OCI-LY3 (cell line): ENCODE measurements at regions not wholly inside any gene's neighbourhood (a gene's known extent, or its start where the extent isn't known, plus 50 kb on each side); places are given as distances from the start of the nearest gene placed in this dataset.

ENCODE experiments used
- EZH2phosphoT487 ChIP-seq: fragments of 200-600 bp; shearing (Covaris generic); IDR thresholded peaks from 2 replicates; pipeline ENCODE4 v1.6.1; 2018; ENCODE audit warnings: antibody characterized with exemption, mixed run types, low read depth
- TF ChIP-seq, protein P1 (sequence below): fragments of 200-600, 300-600 bp; sonication (generic); IDR thresholded peaks from 2 replicates; pipeline ENCODE4 v1.5.1; 2014; ENCODE audit warnings: antibody characterized with exemption, low read length, low read depth

GRCh38 chr18:39741755-39742466 is 2176.3 kb upstream of the CELF4 start:
- TF ChIP-seq, protein P1, sequence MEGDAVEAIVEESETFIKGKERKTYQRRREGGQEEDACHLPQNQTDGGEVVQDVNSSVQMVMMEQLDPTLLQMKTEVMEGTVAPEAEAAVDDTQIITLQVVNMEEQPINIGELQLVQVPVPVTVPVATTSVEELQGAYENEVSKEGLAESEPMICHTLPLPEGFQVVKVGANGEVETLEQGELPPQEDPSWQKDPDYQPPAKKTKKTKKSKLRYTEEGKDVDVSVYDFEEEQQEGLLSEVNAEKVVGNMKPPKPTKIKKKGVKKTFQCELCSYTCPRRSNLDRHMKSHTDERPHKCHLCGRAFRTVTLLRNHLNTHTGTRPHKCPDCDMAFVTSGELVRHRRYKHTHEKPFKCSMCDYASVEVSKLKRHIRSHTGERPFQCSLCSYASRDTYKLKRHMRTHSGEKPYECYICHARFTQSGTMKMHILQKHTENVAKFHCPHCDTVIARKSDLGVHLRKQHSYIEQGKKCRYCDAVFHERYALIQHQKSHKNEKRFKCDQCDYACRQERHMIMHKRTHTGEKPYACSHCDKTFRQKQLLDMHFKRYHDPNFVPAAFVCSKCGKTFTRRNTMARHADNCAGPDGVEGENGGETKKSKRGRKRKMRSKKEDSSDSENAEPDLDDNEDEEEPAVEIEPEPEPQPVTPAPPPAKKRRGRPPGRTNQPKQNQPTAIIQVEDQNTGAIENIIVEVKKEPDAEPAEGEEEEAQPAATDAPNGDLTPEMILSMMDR = no peak
- no peak for TF ChIP-seq EZH2phosphoT487
